Upper lobe of left lung (tissue), 4 donors: ENCODE measurements at regions not wholly inside any gene's neighbourhood (a gene's known extent, or its start where the extent isn't known, plus 50 kb on each side); places are given as distances from the start of the nearest gene placed in this dataset.

Source experiments
- EP300 ChIP-seq, 4 donors: sonication (generic); formaldehyde crosslinking; IDR thresholded peaks; one replicate each; pipeline ENCODE4 v1.5.1; 2017; ENCODE audit warnings: antibody characterized with exemption in 4 of 4, control low read depth in 2 of 4
- TF ChIP-seq, protein P1 (sequence below), 6 experiments: fragments of 450-650 bp in 4 of 6; fragments of 200-600 bp in 2 of 6; sonication (generic) in 2 of 6; IDR thresholded peaks; one replicate each; pipeline ENCODE4 v1.5.1; 2016 to 2019; ENCODE audit warnings: antibody characterized with exemption in 6 of 6

DNA sequence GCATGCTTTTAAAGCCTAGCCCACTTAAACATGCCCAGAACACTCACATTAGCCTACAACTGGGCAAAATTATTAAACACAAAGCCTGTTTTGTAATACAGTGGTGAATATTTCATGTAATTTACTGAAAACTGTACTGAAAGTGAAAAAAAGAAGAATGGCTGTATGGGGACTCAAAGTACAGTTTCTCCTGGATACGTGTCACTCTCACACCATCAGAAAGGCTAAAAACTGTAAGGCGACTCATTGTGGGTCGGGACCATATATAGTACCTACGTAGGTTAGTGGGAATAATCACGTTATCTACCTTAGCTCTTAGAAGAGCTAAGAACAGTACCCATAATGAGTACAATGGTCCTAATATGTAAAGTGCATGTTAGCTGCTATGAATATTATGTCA lies 80.2 kb upstream of the SPATA12 start:
- TF ChIP-seq, protein P1, sequence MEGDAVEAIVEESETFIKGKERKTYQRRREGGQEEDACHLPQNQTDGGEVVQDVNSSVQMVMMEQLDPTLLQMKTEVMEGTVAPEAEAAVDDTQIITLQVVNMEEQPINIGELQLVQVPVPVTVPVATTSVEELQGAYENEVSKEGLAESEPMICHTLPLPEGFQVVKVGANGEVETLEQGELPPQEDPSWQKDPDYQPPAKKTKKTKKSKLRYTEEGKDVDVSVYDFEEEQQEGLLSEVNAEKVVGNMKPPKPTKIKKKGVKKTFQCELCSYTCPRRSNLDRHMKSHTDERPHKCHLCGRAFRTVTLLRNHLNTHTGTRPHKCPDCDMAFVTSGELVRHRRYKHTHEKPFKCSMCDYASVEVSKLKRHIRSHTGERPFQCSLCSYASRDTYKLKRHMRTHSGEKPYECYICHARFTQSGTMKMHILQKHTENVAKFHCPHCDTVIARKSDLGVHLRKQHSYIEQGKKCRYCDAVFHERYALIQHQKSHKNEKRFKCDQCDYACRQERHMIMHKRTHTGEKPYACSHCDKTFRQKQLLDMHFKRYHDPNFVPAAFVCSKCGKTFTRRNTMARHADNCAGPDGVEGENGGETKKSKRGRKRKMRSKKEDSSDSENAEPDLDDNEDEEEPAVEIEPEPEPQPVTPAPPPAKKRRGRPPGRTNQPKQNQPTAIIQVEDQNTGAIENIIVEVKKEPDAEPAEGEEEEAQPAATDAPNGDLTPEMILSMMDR (IDR thresholded peaks at IDR 0.05): no peak
- TF ChIP-seq EP300 (IDR thresholded peaks at IDR 0.05): no peak
